Lower leg skin (tissue), 4 donors: ENCODE measurements at regions not wholly inside any gene's neighbourhood (a gene's known extent, or its start where the extent isn't known, plus 50 kb on each side); places are given as distances from the start of the nearest gene placed in this dataset.
"Not testable (repeated sequence)": the region's sequence is repeated elsewhere in the genome, so short reads cannot be mapped to it uniquely, and the experiment has no call there.

ENCODE experiments used
- DNase-seq, 2 donors: peaks; one replicate each; pipeline ENCODE4 v3.0.0-alpha.2; 2019; ENCODE audit warnings: low spot score in 2 of 2
- H3K4me3 ChIP-seq: fragments of 200-600 bp; sonication (generic); 2 replicates; pipeline ENCODE4 v1.5.1; 2017; ENCODE audit warnings: mild to moderate bottlenecking, low read depth; ENCODE audit not compliant: poor library complexity, severe bottlenecking
- CTCF ChIP-seq, 3 donors: fragments of 450-650 bp; IDR thresholded peaks; one replicate each; pipeline ENCODE4 v1.5.1; 2016; ENCODE audit warnings: antibody characterized with exemption in 3 of 3, mild to moderate bottlenecking in 3 of 3, moderate library complexity in 2 of 3
- POLR2A ChIP-seq, 2 donors: fragments of 450-650 bp; IDR thresholded peaks; one replicate each; pipeline ENCODE4 v1.6.1; 2016 to 2017; ENCODE audit warnings: antibody characterized with exemption in 2 of 2, mild to moderate bottlenecking in 1 of 2, moderate library complexity in 1 of 2
- WGBS, 2 donors: methylation state at CpG; one replicate each; pipeline ENCODE4 v1.1.5; 2018; 5-methylcytosine and 5-hydroxymethylcytosine counted together
- intact Hi-C: fragments of 100-400 bp; cut with DNase I; formaldehyde crosslinking; loops from one replicate; pipeline ENCODE4 v1.15.0; 2023; ENCODE audit warnings: low total_unique reads

- H3K4me3 ChIP-seq = no peak overlapping the region
- no peak for DNase-seq
- WGBS, 2 donors = 86 to 89% methylated on average over 2 of the region's 2 CpGs
- intact Hi-C loops = no loop called here
- no peak for TF ChIP-seq CTCF (IDR thresholded peaks at IDR 0.05)
- TF ChIP-seq POLR2A (IDR thresholded peaks at IDR 0.05) = no peak
These were observed 265.7 kb downstream of the SEMA3D start for GRCh38 chr7:84921154-84921553.

- DNase-seq, intact Hi-C loops, H3K4me3 ChIP-seq: not testable (repeated sequence)
- 95 to 96% methylated on average over 8 of the region's 8 CpGs for WGBS, 2 donors
These were observed 269.9 kb downstream of the SEMA3D start for GRCh38 chr7:84916973-84917372.

GRCh38 chr7:84916161-84916560 lies 270.7 kb downstream of the SEMA3D start:
- H3K4me3 ChIP-seq = no peak overlapping the region
- intact Hi-C loops = no loop called here
- DNase-seq = no peak
- TF ChIP-seq POLR2A (IDR thresholded peaks at IDR 0.05) (no peak), CTCF (IDR thresholded peaks at IDR 0.05) (no peak)
- WGBS, 2 donors = 92 to 95% methylated on average over 3 of the region's 3 CpGs

- 65 to 68% methylated on average over 1 of the region's 1 CpG for WGBS, 2 donors
- intact Hi-C loops = no loop called here
- no peak overlapping the region for H3K4me3 ChIP-seq
- DNase-seq = no peak
- TF ChIP-seq POLR2A (IDR thresholded peaks at IDR 0.05) (no peak), CTCF (IDR thresholded peaks at IDR 0.05) (no peak)
These were observed 272.3 kb downstream of the SEMA3D start for GRCh38 chr7:84914598-84914997.

GRCh38 chr7:84913731-84914130 lies 273.1 kb downstream of the SEMA3D start:
- intact Hi-C loops = no loop called here
- H3K4me3 ChIP-seq = no peak overlapping the region
- TF ChIP-seq CTCF (IDR thresholded peaks at IDR 0.05) (no peak), POLR2A (IDR thresholded peaks at IDR 0.05) (no peak)
- no peak for DNase-seq

- H3K4me3 ChIP-seq = no peak overlapping the region
- TF ChIP-seq CTCF (IDR thresholded peaks at IDR 0.05) = no peak
- no peak for TF ChIP-seq POLR2A (IDR thresholded peaks at IDR 0.05)
- intact Hi-C loops = no loop called here
- DNase-seq = no peak
- 56 to 65% methylated on average over 5 of the region's 5 CpGs for WGBS, 2 donors
These were observed 273.7 kb downstream of the SEMA3D start for GRCh38 chr7:84912993-84913635.
